Medulla oblongata (tissue), 1 donor: ENCODE measurements at regions not wholly inside any gene's neighbourhood (a gene's known extent, or its start where the extent isn't known, plus 50 kb on each side); places are given as distances from the start of the nearest gene placed in this dataset.
"Not testable (repeated sequence)": the region's sequence is repeated elsewhere in the genome, so short reads cannot be mapped to it uniquely, and the experiment has no call there.

Source experiments
- DNase-seq: peaks from one replicate; pipeline ENCODE4 v3.0.0-alpha.2; 2015; ENCODE audit errors: extremely low spot score

DNA sequence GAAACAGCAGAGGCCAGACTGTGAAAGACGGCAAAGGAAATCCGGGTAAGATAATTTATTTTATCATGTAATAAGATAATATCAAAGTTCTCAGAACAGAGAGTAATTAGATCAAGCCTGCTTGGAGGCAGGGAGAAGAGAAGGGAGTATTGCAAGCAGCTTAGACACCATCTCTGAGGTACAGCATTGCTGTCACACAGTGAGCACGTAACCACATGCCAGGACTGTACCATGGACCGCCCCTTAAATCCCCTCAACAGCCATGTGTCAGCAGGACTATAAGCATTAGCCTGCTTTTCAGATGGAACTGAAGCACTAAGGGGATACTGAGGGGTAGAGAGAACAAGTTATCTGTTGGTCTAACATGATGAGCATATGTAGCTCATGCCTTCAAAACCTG lies 141.5 kb downstream of the C6orf118 start:
- no peak for DNase-seq

DNA sequence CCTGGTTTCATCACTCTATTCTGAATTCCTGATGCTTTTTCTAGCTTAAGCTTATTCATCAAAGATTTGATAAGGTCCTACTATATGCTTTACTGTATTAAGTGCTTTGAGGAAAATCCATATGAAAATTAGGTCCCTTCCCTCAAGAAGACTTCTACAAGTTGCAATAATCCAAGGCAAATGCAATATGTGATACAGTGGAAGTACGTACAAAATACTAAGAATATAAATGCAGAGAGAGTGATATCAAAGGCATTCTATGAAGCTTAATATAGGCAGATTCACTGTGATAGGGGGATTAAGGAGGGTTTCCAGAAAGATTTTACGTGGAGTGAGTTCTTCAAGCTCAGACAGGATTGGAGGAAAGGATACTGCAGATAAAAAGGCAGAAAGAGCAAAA lies 142.1 kb downstream of the C6orf118 start:
- no peak for DNase-seq

DNA sequence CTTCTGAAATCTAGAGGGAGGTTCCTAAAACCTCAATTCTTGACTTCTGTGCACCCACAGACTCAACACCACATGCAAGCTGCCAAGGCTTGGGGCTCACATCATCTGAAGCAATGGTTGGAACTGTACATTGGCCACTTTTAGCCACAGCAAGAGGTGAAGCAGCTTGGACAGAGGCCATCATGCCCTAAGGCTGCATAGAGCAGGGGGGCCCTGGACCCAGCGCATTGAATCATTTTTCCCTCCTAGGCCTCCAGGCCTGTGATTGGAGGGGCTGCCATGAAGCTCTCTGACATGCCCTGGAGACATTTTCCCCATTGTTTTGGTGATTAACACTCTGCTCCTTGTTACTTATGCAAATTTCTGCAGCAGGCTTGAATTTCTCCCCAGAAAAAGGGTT lies 145.9 kb downstream of the C6orf118 start:
- no peak for DNase-seq

DNA sequence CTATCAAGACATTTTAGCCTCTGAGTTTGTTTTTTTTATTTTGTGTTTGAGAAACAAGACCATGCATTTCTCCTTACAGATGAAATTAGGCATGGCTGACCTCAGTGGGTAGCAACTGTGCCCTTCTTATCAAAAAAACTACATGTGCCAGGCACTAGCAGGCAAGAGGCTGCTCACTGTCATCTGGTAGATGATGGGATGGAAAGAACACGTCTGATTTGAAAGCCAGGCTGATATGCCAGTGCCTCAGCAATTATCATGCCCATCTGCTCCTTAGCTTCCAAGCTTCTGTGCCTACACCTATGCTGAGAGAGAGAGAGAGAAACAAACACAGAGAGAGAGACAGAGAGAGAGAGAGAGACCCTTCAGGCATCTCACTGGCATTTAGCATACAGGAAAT lies 149.9 kb downstream of the C6orf118 start:
- DNase-seq, result no peak

DNA sequence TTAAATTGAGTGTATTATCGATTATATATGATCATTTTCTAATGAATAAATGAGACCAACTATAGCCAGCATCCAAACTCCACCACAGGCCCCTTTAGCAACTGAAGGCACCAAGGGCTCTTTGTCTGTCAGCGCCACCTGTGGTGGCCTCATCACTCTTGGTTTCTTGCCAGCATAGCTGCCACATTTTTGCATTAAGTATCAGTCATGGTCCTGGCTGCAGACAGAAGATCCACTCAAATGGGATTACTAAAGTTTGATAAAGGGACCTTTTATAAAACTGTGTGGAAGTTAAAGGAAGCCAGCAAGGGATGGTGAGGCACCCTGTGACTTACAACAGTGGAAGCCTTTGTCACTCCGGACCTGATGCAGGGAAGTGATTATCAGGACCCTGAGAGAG lies 162.9 kb downstream of the C6orf118 start:
- peak; percentile 35 for DNase-seq

DNA sequence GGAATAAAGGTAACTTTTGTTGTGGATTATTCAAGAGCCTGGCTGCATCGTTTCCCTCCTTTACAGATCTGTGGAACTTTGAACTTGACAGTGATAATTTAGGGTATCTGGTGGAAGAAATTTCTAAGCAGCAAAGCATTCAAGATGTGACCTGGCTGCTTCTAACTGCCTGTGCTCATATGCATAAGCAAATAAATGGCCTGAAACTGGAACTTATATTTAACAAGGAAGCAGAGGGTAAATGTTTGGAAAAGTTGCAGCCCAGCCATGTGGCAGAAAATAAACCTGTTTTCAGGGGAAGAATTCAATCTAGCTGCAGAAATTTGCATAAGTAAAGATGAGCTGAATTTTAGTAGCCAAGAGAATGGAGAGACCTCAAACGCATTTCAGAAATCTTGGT lies 173.5 kb downstream of the C6orf118 start:
- no peak for DNase-seq

GRCh38 chr6:165129086-165129485 lies 180.3 kb downstream of the C6orf118 start:
- DNase-seq, result no peak

DNA sequence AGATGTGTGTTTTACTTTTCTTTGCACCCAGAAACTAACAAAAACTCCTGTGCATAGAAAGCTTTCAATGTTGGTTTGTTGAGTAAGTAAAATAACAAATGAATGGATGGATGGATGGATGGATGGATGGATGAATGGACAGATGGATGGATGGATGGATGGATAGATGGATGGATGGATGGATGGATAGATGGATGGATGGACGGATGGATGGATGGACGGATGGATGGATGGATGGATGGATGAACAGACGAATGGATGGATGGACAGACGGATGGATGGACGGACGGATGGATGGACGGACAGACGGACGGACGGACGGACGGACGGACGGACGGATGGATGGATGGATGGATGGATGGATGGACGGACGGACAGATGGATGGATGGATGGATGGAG lies 181.7 kb downstream of the C6orf118 start:
- not testable (repeated sequence) for DNase-seq

- not testable (repeated sequence) for DNase-seq
Observed at GRCh38 chr6:165124681-165125080, 184.7 kb downstream of the C6orf118 start.

- peak; percentile 5 for DNase-seq
Observed at GRCh38 chr6:165119231-165120020, 190.0 kb downstream of the C6orf118 start.

DNA sequence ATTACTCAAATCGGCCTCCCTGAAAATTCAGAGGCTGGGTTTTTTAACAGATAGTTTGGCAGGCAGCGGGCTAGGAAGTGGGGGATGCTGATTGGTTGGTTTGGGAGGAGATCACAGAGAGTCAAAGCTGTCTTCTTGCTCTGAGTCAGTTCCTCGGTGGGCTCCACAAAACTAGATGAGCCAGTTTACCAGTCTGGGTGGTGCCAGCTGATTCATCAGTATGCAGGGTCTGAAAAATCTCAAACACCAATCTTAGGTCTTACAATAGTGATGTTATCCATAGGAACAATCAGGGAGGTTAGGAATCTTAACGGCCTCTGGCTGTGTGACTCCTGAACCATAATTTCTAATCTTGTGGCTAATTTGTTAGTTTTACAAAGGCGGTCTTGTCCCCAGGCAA lies 190.7 kb downstream of the C6orf118 start:
- DNase-seq, result no peak

DNA sequence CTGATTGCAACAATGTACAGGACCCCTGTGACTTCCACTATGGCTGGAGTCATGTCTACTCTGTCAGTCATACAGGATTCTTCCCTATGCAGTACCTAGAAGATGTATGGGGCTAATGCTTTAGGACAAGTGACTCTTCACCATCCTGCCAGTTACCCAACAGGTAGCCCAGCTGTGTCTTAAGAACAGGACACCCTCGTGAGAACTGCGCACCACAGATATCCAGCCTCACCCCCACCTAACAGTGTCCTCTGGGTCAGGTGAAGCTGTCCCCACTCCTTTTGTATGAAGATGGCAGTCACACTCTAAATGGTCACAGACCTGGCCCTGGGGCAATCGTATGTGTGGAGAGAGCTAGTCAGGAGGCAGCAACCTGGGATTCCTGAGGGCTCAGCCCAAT lies 191.6 kb downstream of the C6orf118 start:
- no peak for DNase-seq

DNA sequence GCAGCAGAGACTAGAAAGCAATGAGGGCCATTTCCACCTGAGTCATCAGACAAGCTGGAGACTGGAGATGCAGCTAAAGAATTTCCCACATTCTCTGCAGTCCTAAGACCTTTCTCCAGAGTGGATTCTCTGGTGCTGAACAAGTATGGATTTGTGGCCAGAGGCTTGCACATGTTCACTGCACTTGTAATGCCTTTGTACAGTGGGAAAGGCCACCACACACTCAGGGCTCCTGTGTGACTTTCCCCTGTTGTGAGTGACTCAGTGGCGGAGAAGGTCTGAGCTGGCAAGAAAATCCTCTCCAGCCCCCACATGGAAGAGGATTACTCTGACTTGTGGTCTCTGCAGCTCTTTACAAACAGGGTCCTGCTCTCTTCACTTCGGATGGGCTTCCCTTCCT lies 192.3 kb downstream of the C6orf118 start:
- no peak for DNase-seq

- DNase-seq, result no peak
Observed at GRCh38 chr6:165110860-165111259, 198.5 kb downstream of the C6orf118 start.

- peak; percentile 50 for DNase-seq
Observed at GRCh38 chr6:165109011-165109410, 200.4 kb downstream of the C6orf118 start.

- DNase-seq, result no peak
Observed at GRCh38 chr6:165106261-165106660, 203.1 kb downstream of the C6orf118 start.

DNA sequence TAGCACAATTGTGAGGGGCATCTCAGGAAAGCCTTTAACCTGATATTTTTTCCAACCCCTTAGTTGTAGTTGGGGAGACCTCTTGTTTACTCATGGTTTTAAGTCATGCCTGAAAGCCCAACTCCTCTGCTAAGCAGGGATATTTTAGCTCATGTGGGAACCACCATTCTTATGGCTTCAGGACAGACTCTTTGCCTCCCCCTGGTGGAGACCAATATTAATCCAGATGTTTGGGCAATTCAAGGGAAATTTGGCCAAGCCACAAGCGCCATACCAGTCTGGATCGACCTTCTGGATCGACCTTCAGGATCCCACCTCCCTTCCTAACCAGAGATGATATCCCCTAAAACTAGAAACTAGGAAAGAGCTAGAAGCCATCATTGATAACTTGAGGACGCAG lies 211.2 kb downstream of the C6orf118 start:
- no peak for DNase-seq

DNA sequence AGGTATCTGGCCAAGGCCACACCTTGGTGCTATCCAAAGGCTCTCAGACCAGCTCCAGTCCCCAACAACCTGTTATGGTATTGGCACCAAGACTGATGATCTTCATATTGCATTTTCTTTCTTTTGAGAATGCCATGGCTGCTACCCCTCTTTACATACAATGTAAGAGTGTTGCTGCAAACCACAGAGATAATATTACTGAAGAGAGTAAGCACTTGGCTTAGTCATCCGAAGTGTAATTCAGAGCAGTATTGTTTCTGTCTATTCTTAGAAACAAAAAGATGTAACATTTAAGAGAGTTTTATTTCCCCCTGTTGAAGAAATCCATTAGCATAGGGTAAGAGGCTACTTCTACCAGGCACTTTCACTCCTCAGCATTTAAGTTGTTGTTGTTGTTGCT lies 212.5 kb downstream of the C6orf118 start:
- DNase-seq, result no peak

DNA sequence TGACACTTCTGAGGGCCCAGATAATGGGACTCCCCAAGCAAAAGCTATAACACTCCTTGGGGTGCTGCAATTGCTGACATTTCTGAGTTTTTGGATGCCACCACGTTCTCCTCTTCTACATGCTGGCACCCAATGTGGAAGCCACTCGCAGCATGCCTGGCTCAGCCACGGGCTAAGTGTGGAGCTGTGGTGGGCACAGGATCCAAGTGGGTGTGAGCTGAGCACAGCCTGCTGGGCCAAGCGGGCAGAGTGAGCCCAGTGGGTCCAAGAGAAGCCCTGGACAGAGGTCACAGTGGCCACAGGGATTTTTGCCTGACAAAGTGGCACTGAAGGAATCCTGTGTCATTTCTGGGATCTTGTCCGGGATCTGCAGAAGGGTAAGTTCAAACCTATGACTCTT lies 213.2 kb downstream of the C6orf118 start:
- DNase-seq, result no peak

GRCh38 chr6:165092881-165093595 lies 216.4 kb downstream of the C6orf118 start:
- no peak for DNase-seq

DNA sequence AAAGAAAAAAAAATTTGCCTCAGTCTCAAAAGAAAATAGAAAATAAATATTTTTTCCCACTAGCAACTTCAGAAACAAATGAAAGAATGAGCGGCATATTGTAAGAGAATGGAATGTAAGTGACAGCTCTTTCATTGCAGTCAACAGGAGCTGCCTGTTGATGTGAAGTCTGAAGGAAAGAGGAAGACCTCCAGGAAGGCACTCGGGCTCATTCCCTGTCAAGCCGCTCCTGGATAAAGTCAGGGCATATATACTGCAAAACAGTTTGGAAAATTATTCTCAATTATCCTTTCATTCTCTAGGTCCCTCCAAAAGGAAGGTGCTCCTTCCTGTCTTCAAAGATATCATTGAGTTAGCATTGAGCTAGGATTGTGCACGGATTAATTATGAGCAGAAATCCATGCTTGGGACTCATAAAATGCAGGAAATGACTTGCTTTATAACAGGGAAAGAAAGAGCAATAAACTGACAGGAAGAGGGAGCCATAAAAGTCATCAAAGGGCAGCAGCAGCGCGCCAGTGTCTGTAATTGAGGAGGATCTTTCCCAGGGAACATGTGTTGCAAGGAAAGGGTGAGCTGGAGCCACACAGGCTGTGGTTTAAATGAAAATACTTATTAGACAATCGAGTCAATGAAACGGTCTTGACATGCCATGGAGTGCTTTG lies 218.2 kb downstream of the C6orf118 start:
- no peak for DNase-seq

DNA sequence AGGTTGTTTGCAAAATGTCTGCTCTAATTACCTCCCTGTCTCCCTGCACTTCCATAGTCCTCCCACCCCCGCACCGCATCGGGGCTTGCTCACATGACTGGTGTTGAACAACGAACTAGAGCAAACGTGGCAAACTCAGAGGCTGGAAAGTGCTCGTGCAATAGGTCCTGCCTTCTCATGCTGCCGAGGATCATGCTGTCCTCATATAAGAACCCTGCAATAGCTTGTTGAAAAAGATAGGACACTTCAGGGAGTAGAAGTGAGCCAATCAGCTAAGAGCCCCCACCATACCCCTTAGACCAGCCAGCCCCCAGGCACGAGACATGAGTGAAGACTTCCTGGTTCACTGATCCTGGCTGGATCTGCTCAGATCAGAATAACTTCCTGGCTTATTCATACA lies 219.2 kb downstream of the C6orf118 start:
- DNase-seq, result no peak

- DNase-seq, result no peak
Observed at GRCh38 chr6:165086814-165087213, 222.6 kb downstream of the C6orf118 start.
